Epithelial cell of esophagus (primary cell): ENCODE measurements at regions not wholly inside any gene's neighbourhood (a gene's known extent, or its start where the extent isn't known, plus 50 kb on each side); places are given as distances from the start of the nearest gene placed in this dataset.

ENCODE experiments used
- DNase-seq: peaks from one replicate; pipeline ENCODE4 v3.0.0; 2010; ENCODE audit warnings: low read depth
- H3K4me3 ChIP-seq: 2 replicates; pipeline ENCODE4 v1.5.1; 2011; ENCODE audit warnings: mild to moderate bottlenecking, low read length, control low read depth
- CTCF ChIP-seq: IDR thresholded peaks from 2 replicates; pipeline ENCODE4 v1.5.1; 2011; ENCODE audit warnings: low read depth, mild to moderate bottlenecking, low read length, control low read depth, inconsistent platforms; ENCODE audit not compliant: insufficient read depth; ENCODE audit errors: missing control alignments

- DNase-seq, result no peak
- H3K4me3 ChIP-seq, result no peak overlapping the region
- no peak for TF ChIP-seq CTCF
Measured at GRCh38 chr5:143691287-143691944, 120.5 kb upstream of the HMHB1 start.

GRCh38 chr5:143687604-143688003 is 124.4 kb upstream of the HMHB1 start:
- DNase-seq, result no peak
- TF ChIP-seq CTCF, result no peak
- no peak overlapping the region for H3K4me3 ChIP-seq

GRCh38 chr5:143685246-143685815 is 126.6 kb upstream of the HMHB1 start:
- no peak overlapping the region for H3K4me3 ChIP-seq
- peak; percentile 66 for TF ChIP-seq CTCF
- DNase-seq, result peak; percentile 49

GRCh38 chr5:143683459-143683858 is 128.5 kb upstream of the HMHB1 start:
- peak; percentile 35 for DNase-seq
- TF ChIP-seq CTCF, result no peak
- H3K4me3 ChIP-seq, result no peak overlapping the region

- TF ChIP-seq CTCF, result no peak
- DNase-seq, result no peak
- no peak overlapping the region for H3K4me3 ChIP-seq
Measured at GRCh38 chr5:143682929-143683386, 129.0 kb upstream of the HMHB1 start.

GRCh38 chr5:143682246-143682905 is 129.6 kb upstream of the HMHB1 start:
- DNase-seq, result no peak
- no peak overlapping the region for H3K4me3 ChIP-seq
- TF ChIP-seq CTCF, result no peak
